Endodermal cell (in vitro differentiated cells): ENCODE measurements at regions not wholly inside any gene's neighbourhood (a gene's known extent, or its start where the extent isn't known, plus 50 kb on each side); places are given as distances from the start of the nearest gene placed in this dataset.

Source experiments
- DNase-seq: peaks from one replicate; pipeline ENCODE4 v3.0.0-alpha.2; 2017
- H3K27ac ChIP-seq: 2 replicates; pipeline ENCODE4 v1.5.1; 2013; ENCODE audit warnings: mild to moderate bottlenecking, low read depth, low read length, moderate library complexity
- H3K27me3 ChIP-seq: 2 replicates; pipeline ENCODE4 v1.6.1; 2013; ENCODE audit warnings: mild to moderate bottlenecking, low read length, moderate library complexity; ENCODE audit not compliant: insufficient read depth, control insufficient read depth, poor library complexity, severe bottlenecking
- H3K36me3 ChIP-seq: 2 replicates; pipeline ENCODE4 v1.7.0; 2013; ENCODE audit warnings: mild to moderate bottlenecking, low read length, moderate library complexity; ENCODE audit not compliant: control insufficient read depth, insufficient read depth
- H3K4me1 ChIP-seq: one replicate; pipeline ENCODE4 v1.7.0; 2013; ENCODE audit warnings: low read length; ENCODE audit not compliant: control insufficient read depth, insufficient read depth
- H3K4me3 ChIP-seq: 2 replicates; pipeline ENCODE4 v1.5.1; 2013; ENCODE audit warnings: mild to moderate bottlenecking, low read length, moderate library complexity
- H3K9ac ChIP-seq: 2 replicates; pipeline ENCODE4 v1.6.1; 2013; ENCODE audit warnings: mild to moderate bottlenecking, low read length, moderate library complexity; ENCODE audit not compliant: poor library complexity, severe bottlenecking; ENCODE audit errors: extremely low read depth
- H3K9me3 ChIP-seq: 2 replicates; pipeline ENCODE4 v1.6.1; 2013; ENCODE audit warnings: mild to moderate bottlenecking, low read length, moderate library complexity; ENCODE audit not compliant: control insufficient read depth
- H3K27ac Mint-ChIP-seq: 2 replicates; pipeline ENCODE4 v1.8.0; 2020; ENCODE audit warnings: mixed read lengths
- H3K27me3 Mint-ChIP-seq: 2 replicates; pipeline ENCODE4 v1.8.0; 2021; ENCODE audit warnings: mild to moderate bottlenecking, mixed read lengths; ENCODE audit not compliant: insufficient read depth
- H3K36me3 Mint-ChIP-seq: 2 replicates; pipeline ENCODE4 v1.8.0; 2020; ENCODE audit warnings: low read depth, mixed read lengths
- H3K4me1 Mint-ChIP-seq: 2 replicates; pipeline ENCODE4 v1.8.0; 2020; ENCODE audit warnings: mixed read lengths
- H3K4me3 Mint-ChIP-seq: 2 replicates; pipeline ENCODE4 v1.8.0; 2020; ENCODE audit warnings: mild to moderate bottlenecking, moderate library complexity, mixed read lengths
- H3K9me3 Mint-ChIP-seq: 2 replicates; pipeline ENCODE4 v1.8.0; 2020; ENCODE audit warnings: mild to moderate bottlenecking, mixed read lengths
- CTCF ChIP-seq: fragments of 200-600 bp; sonication (generic); conservative IDR thresholded peaks from 2 replicates; pipeline ENCODE4 v1.5.0; 2021; ENCODE audit warnings: antibody characterized with exemption, mild to moderate bottlenecking
- WGBS, 2 experiments: methylation state at CpG; one replicate each; pipeline versions ENCODE4 v1.1.5 to v1.1.7; 2013; ENCODE audit warnings: missing lambda C conversion rate in 2 of 2, mixed read lengths in 1 of 2; ENCODE audit not compliant: insufficient coverage in 1 of 2, insufficient read length in 1 of 2; 5-methylcytosine and 5-hydroxymethylcytosine counted together

- Mint-ChIP-seq H3K4me3 (no peak overlapping the region), H3K4me1 (no peaks in the 10 kb centered on the region), H3K27ac (no peak overlapping the region), H3K9me3 (no peaks in the 10 kb centered on the region), H3K36me3 (no peaks in the 10 kb centered on the region), H3K27me3 (no peaks in the 10 kb centered on the region)
- no peaks in the 10 kb centered on the region for H3K9me3 ChIP-seq
- no peaks in the 10 kb centered on the region for H3K27me3 ChIP-seq
- no peak overlapping the region for H3K9ac ChIP-seq
- no peak overlapping the region for H3K27ac ChIP-seq
- WGBS, 2 experiments, result 92% methylated on average over 5 of the region's 5 CpGs; no CpG with 5 or more reads in 1 of the 2 experiments
- DNase-seq, result no peak
- TF ChIP-seq CTCF, result no peak
- no peaks in the 10 kb centered on the region for H3K4me1 ChIP-seq
- no peaks in the 10 kb centered on the region for H3K36me3 ChIP-seq
- no peak overlapping the region for H3K4me3 ChIP-seq
These were observed 564.0 kb upstream of the BRINP1 start for GRCh38 chr9:119933191-119933590.

- WGBS, 2 experiments, result 92 to 100% methylated on average over 3 to 4 of the region's 4 CpGs
- H3K4me3 Mint-ChIP-seq, result no peak overlapping the region
- H3K36me3 Mint-ChIP-seq, result no peaks in the 10 kb centered on the region
- Histone ChIP-seq H3K36me3 (no peaks in the 10 kb centered on the region), H3K27me3 (no peaks in the 10 kb centered on the region), H3K9ac (no peak overlapping the region), H3K27ac (no peak overlapping the region), H3K4me1 (no peaks in the 10 kb centered on the region), H3K4me3 (no peak overlapping the region), H3K9me3 (peaks cover 7% of the 10 kb centered on the region)
- no peak overlapping the region for H3K27ac Mint-ChIP-seq
- H3K4me1 Mint-ChIP-seq, result no peaks in the 10 kb centered on the region
- H3K9me3 Mint-ChIP-seq, result peaks cover 2% of the 10 kb centered on the region
- DNase-seq, result peak; percentile 70
- H3K27me3 Mint-ChIP-seq, result no peaks in the 10 kb centered on the region
- peak; percentile 76 for TF ChIP-seq CTCF
These were observed 555.5 kb upstream of the BRINP1 start for GRCh38 chr9:119924736-119925135.

GRCh38 chr9:119917175-119917574, 547.9 kb upstream of the BRINP1 start:
- Mint-ChIP-seq H3K4me1 (no peaks in the 10 kb centered on the region), H3K27me3 (peaks cover 6% of the 10 kb centered on the region), H3K36me3 (no peaks in the 10 kb centered on the region), H3K9me3 (peaks cover 2% of the 10 kb centered on the region), H3K4me3 (no peak overlapping the region), H3K27ac (no peak overlapping the region)
- Histone ChIP-seq H3K9me3 (peaks cover 7% of the 10 kb centered on the region), H3K27me3 (no peaks in the 10 kb centered on the region), H3K36me3 (no peaks in the 10 kb centered on the region), H3K9ac (no peak overlapping the region), H3K4me3 (no peak overlapping the region), H3K27ac (no peak overlapping the region), H3K4me1 (no peaks in the 10 kb centered on the region)
- no peak for TF ChIP-seq CTCF
- no peak for DNase-seq
- WGBS, 2 experiments, result 91 to 93% methylated on average over 5 of the region's 5 CpGs
